Bone marrow (tissue), 2 donors: ENCODE measurements at regions not wholly inside any gene's neighbourhood (a gene's known extent, or its start where the extent isn't known, plus 50 kb on each side); places are given as distances from the start of the nearest gene placed in this dataset.

Experiments used
- DNase-seq, 2 donors: peaks; one replicate each; lab custom pipeline; 2025; lab: John Stamatoyannopoulos, UW

DNA sequence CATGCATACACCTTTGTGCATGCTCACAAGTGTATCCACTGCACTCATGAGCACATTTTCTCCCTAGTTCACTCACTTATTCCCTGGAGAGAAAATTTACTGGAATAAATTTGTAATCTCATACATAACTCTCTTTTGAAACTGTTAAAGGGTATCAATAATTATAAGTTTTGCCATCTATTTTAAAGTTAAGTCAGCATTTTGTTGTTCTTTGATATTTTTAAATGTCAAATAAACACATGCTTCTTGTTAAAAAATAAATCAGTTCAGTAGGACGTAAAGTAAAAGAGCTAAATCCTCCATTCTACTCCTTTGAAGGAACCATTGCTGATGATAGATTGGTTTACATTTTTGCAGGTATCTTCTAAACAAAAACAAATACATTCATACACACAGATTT is 522.1 kb downstream of the NR4A2 start:
- no peak for DNase-seq

DNA sequence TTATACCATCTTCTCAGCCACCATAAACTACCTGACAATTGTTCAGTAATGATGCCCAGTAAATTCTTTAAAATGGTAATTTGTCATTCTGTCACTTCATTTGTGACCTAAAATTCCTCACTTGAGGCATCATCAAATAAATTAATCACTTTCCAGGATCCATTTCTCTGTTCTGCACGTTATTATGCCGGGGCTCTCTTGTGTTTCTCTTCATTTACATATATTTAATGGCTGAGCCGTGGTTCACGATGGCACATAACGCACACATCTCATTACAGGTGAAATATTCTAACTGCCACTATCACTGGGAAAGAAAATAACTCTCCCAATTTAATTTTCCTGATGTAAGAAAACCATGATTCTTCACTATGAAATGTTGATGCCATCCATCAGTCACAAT is 529.6 kb downstream of the NR4A2 start:
- DNase-seq = no peak

DNA sequence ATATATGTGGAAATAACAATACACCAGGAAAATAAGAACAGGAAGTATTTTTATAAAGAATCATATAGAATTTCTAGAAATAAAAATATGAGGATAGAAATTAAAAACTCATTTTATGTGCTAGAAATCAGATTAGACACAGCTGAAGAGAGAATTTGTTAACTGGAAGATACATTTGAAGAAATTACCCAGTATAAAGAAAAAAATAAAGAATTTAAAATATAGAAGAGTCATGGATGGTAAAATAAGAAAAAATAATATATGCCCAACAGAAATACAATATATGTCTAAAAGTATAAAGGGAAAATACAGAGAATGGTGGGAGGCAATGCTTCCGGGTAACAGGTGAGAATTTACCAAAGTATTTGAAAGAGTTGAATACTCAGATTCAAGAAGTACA is 539.9 kb downstream of the NR4A2 start:
- no peak for DNase-seq

- no peak for DNase-seq
Observed at GRCh38 chr2:155770516-155770915, 562.0 kb downstream of the NR4A2 start.

GRCh38 chr2:155766342-155767115 is 566.0 kb downstream of the NR4A2 start:
- DNase-seq = no peak

GRCh38 chr2:155755481-155755880 is 577.0 kb downstream of the NR4A2 start:
- no peak for DNase-seq

- DNase-seq = no peak
Observed at GRCh38 chr2:155748131-155748530, 584.4 kb downstream of the NR4A2 start.

DNA sequence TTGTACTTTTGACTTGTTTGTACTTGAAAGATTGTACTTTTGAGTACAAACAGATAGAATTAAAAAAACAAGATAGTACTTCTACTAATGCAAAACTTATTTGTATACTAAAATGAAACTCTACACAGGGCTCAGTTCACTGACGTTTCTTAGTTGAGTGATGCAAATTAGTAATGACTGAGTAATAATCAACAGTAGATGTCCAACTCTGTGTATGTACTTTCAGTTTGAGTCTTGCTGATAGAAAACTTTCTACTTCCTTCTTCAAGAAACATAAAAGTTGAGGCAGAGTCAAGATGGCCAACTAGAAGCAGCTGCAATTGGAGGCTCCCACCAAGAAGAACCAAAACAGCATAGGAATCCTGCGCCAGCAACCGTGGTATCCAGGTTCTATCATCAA is 585.0 kb downstream of the NR4A2 start:
- no peak for DNase-seq

DNA sequence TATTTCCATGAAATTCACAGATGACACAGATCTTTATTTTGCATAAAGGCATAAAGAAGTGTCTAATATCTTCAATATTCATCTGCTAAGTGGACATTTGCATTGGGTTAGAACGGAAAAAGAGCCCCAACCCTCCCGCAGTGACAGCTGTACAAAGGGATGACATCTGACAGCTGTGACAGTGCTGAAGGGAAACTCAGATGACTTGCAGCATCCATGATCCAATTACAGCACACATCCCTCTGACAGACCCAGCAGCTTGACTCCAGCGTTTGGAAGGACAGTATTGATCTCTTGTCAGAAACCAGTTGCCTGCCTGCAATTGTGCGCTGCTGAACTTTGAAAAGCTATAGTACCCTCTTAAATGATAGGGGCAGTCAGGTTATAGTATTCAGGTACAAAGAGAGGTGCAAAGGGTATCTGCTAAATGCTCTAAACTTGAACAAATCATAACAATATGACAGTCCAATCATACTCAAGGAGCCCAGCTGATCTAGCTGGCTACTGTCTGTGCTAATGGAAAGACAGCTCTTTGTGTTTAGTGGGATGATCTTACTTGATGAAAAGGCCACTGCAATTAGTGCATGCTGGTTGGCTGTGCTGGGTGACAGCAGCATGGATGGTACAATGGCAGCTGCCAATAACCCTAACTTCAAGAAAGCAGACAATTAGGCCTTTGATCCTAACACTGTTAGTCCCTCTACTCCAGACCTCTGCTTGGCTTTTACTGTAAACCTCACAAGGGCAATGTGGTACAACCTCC is 599.2 kb downstream of the NR4A2 start:
- DNase-seq = no peak

GRCh38 chr2:155730804-155731203 is 601.7 kb downstream of the NR4A2 start:
- no peak for DNase-seq

- no peak for DNase-seq
Observed at GRCh38 chr2:155727187-155727895, 605.2 kb downstream of the NR4A2 start.

DNA sequence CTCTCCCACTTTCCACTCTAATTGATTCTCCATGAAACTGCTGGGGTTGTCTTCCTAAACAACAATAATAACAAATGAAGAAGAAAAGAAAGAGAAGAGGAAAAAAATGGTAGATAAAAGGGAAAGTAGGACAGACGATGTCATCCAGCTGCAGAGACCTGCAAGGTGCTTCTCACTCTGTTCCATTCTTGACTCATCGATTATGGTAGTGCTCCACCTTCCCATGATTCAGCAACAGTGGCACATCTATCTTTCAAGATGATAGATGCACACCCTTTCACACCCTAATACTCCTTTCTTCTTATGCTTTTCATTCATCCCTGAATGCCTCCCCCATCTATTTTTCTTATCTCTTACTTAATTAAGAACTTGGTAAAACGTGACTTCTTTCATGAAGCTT is 610.2 kb downstream of the NR4A2 start:
- DNase-seq = no peak

- DNase-seq = no peak
Observed at GRCh38 chr2:155715705-155716104, 616.8 kb downstream of the NR4A2 start.

DNA sequence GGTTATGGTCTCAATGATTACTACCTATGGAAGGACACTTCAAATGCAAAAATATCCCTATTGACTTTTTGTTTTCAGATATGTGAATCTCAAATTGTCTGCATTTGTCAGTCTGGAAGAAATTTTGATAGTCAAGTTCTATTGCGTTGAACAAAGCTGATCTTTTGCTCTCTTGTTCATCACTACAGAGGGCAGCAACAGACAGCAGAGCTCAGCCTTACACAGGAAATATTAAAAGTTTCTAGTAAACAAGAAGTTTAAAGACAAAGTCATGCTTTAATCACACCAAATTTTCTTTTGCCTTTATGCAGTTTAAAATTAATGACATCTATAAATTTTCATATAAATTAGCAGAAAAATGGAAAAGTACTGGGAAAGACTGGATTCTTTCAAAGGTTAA is 617.5 kb downstream of the NR4A2 start:
- DNase-seq = no peak

DNA sequence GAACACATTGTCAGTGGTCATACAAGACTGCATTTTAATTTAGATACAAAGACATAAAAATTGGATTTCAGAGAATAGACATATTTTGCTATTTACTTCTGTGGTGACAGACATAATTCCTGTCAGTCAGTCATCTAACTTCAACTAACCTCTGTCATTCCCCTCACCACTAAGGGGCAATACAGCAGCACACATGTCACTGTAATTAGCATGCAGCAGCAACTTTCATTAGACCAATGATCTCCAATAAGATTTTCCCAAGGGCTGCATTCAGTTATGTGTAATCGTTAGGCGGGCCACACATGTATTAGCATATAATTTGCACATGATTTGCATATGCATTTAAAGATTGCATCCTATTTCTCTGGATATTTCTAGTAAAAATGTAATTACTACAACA is 624.5 kb downstream of the NR4A2 start:
- no peak for DNase-seq

DNA sequence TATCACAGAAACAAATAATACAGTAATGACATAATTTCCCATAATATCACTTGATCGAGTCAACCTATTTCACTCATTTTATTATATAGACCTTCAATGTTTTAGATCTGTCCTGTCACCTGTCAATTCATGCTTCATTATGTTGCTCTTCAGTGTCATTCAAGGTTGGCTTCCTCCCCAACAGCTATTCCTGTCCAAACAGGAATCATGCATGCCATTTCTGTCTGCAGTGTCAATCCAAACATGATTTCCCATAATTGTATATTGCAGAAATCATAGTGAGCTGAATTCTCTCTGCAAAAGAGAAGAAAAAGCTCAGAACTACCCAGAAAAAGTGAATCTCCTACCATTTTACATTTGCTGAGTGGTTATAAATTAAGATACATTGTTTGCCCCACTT is 628.6 kb downstream of the NR4A2 start:
- no peak for DNase-seq

- DNase-seq = no peak
Observed at GRCh38 chr2:155703048-155703447, 629.5 kb downstream of the NR4A2 start.

DNA sequence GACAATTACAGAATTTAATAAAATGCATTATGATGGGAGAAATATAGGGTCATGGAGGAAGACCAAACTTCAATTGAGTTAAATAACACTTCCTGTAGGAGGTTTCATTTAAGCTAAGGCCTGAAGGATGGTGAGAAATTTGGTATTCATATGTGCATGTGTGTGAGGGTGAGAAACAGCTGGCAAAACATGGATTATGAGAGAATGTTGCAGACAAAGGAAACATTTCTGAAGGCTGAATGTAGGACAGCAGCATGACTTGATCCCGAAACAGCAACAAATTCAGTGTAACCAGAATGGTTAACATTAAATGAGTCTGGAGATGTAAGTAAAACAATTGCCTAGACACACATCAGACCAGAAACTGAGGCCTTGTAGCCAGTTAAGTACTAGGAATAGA is 630.8 kb downstream of the NR4A2 start:
- no peak for DNase-seq

DNA sequence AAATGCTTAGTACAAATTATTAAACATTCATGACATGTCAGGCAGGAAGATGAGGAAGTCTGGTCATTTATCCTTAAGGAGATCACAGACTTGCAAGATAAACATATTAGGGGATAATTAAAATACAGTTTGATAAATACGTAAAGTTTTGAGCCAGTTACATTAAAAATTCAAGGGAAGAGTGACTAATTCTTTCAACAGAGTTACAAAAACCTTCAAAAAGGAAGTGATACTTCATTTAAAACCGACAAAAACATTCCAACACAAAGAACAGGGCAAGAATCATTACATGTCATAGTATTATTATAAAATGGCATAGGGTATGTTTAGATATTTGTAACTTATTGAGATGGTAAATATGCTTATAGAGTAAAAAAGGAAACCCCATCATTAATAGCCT is 636.0 kb downstream of the NR4A2 start:
- no peak for DNase-seq

GRCh38 chr2:155695505-155695904 is 637.0 kb downstream of the NR4A2 start:
- DNase-seq = no peak

- DNase-seq = no peak
Observed at GRCh38 chr2:155692856-155693255, 639.7 kb downstream of the NR4A2 start.

DNA sequence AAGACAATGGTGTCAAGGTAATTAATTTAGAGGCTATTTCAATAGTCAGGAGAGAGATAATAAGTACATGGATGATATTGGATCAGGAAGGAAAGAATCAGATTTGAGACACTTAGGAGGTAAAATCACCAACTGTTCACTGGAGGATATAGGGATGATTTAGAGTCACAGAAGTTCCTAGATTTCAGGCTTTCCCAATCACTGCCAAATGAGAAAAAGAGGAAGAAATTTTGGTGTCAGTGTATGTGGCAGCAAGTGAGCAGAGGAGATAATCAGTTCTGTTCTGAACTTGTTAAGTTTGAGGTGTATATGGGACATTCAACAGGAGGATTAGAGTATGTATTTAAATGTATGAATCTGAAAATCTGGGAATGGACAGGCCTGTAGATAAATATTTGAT is 640.4 kb downstream of the NR4A2 start:
- no peak for DNase-seq

DNA sequence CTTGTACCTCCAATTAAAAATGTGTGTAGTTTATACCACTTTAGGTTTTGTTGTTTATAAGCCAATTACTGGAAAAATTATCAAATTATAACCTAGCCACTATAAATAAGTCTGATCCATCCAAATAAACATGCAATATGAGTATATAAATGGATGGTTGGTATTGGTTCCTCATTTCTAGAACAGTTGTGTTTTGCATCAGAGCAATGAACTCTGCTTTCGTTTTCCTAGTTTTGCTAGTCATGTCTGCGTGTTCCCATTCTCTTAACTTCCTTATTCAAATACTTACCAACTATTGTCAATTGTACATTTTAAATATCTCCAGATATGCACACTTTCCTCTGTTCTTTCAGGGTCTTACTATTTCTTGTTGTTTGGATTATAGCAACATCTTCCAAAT is 641.7 kb downstream of the NR4A2 start:
- DNase-seq = peak in 1 of 2 donors; percentile 3
